GM06990 (cell line): ENCODE measurements at regions not wholly inside any gene's neighbourhood (a gene's known extent, or its start where the extent isn't known, plus 50 kb on each side); places are given as distances from the start of the nearest gene placed in this dataset.
"Not testable (repeated sequence)": the region's sequence is repeated elsewhere in the genome, so short reads cannot be mapped to it uniquely, and the experiment has no call there.

Experiments used
- DNase-seq: peaks from one replicate; pipeline ENCODE4 v3.0.0-alpha.2; 2011; ENCODE audit not compliant: insufficient read length; ENCODE audit errors: extremely low read depth
- H3K27me3 ChIP-seq: replicated peaks from 2 replicates; pipeline ENCODE4 v1.6.0; 2011; ENCODE audit warnings: low read length; ENCODE audit not compliant: control insufficient read depth, insufficient read depth
- H3K36me3 ChIP-seq: 2 replicates; pipeline ENCODE4 v1.5.1; 2011; ENCODE audit warnings: low read length; ENCODE audit not compliant: control insufficient read depth, insufficient read depth
- H3K4me3 ChIP-seq: replicated peaks from 2 replicates; pipeline ENCODE4 v1.5.1; 2011; ENCODE audit warnings: low read depth, mild to moderate bottlenecking, control low read depth, low read length
- CTCF ChIP-seq: IDR thresholded peaks from 2 replicates; pipeline ENCODE4 v1.5.1; 2011; ENCODE audit warnings: low read length, control low read depth, mild to moderate bottlenecking, inconsistent platforms; ENCODE audit not compliant: insufficient read depth, poor library complexity, severe bottlenecking

DNA sequence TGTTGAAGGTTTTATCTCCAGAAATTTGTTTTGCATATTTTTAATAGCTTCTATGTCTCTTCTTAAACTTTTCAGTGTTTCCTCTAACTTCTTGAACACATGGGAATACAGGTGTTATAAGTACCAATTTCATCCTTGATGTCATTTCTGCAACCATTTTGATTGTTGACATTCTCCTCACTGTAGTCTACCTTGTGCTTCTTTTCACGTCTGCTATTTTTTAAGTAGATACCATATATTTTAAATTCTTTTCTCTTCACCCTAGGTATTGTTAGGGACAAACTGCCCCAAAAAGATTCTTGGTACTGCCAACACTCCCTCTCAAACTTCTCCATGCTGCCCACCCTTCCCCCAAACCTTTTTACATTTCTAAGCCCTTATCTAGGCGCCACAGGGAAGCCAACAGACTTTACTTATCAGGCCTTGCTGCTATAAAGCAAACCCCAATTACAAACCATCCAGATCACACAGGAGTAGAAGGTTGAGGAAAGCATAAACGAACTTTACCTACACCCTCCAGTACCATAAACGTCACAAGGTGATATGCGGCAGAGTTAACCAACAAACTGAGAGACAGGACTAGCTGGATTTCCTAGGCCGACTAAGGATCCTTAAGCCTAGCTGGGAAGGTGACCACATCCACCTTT, 1165.3 kb downstream of the TAF11L14 start:
- no peak for TF ChIP-seq CTCF
- no peak for DNase-seq
- H3K27me3 ChIP-seq, result no peaks in the 10 kb centered on the region
- no peak overlapping the region for H3K4me3 ChIP-seq
- H3K36me3 ChIP-seq, result no peaks in the 10 kb centered on the region

DNA sequence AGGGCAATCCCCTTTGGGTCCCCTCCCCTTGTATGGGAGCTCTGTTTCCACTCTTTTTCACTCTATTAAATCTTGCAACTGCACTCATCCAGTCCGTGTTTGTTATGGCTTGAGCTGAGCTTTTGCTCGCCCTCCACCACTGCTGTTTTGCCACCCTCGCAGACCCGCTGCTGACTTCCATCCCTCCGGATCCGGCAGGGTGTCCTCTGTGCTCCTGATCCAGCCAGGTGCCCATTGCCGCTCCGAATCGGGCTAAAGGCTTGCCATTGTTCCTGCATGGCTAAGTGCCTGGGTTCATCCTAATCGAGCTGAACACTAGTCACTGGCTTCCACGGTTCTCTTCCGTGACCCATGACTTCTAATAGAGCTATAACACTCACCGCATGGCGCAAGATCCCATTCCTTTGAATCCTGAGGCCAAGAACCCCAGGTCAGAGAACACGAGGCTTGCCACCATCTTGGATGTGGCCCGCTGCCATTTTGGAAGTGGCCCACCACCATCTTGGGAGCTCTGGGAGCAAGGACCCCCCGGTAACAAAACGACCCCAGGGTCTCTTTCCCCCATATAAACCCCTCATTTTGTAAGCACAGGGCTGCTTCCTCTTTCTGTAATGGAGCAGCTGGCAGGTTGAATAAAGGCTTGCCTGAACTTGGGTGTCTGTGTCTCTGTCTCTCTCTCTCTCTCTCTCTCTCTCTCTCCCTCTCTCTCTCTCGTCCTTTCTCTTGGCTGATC, 1166.2 kb downstream of the TAF11L14 start:
- no peak for DNase-seq
- no peak for TF ChIP-seq CTCF
- Histone ChIP-seq H3K4me3 (no peak overlapping the region), H3K36me3 (no peaks in the 10 kb centered on the region), H3K27me3 (no peaks in the 10 kb centered on the region)

DNA sequence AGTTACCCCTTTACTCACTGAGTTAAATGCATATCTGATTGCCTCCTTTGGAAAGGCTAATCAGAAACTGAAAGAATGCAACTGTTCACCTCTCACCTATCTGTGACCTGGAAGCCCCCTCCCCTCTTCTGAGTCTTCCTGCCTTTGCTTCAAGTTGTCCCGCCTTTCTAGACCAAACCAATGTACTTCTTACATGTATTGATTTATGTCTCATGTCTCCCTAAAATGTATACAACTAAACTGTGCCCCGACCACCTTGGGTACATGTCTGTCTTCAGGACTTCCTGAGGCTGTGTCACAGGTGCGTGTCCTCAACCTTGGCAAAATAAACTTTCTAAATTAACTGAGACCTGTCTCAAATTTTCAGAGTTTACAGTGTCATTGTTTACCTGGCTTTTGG, 1167.2 kb downstream of the TAF11L14 start:
- DNase-seq, H3K36me3 ChIP-seq, H3K4me3 ChIP-seq, H3K27me3 ChIP-seq: not testable (repeated sequence)

DNA sequence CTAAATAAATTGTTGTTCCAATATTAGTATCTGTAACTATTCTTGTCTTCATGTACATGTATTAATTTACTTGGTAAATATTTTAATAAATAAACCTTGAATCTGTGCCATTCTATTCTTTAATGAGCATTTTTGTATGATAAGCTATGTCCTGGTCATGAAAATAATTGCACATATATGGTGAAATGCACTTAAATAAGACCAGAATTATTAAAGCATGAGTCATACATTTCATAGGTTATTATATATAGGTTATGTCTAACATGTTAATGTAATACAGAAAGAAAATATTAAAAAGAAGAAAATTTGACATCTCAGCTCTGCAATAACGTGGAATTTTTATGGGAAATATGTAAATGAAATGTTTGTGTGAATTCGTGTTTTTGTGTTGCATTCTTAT, 1168.1 kb downstream of the TAF11L14 start:
- no peak for TF ChIP-seq CTCF
- DNase-seq, result no peak
- Histone ChIP-seq H3K27me3 (no peaks in the 10 kb centered on the region), H3K4me3 (no peak overlapping the region), H3K36me3 (no peaks in the 10 kb centered on the region)

GRCh38 chr5:18805376-18805775, 1171.1 kb downstream of the TAF11L14 start:
- no peak for TF ChIP-seq CTCF
- DNase-seq, result no peak
- Histone ChIP-seq H3K27me3 (no peaks in the 10 kb centered on the region), H3K36me3 (no peaks in the 10 kb centered on the region), H3K4me3 (no peak overlapping the region)

DNA sequence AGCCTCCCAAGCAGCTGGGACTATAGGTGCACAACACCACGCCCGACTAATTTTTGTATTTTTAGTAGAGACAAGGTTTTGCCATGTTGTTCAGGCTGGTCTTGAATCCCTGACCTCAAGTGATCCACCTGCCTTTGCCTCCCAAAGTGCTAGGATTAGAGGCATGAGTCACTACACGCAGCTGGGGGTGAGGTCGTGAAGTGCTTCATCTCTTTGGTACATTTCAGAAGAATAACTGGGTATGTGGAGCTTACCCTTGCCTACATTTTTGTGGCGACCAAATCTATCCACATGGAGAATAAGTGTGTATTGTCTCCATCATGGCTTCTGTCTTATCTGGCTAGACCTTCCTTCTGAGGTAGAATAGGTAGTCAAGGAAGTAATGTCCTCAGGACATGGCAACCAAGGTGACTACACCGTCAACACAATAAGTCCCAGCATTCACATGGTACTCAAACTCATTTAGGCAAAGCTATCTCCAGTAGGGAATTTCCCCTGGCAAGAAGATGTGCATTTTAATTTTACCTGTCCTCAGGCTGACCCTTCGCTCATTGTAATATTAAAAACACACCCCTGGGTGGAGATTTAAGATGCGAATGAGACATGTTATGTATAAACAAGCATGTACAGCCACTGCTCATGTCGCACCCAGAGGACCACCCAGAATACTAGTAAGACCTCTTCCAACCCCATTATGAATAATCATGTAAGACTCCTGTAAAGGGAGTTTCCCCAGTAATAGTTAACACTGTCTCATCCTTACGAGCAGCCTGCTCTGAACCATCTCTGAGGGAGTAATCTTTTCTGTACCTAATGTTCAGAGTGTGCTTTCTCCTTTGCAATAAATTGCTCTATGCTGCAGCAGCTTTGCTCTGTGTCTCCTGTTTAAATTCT, 1173.2 kb downstream of the TAF11L14 start:
- Histone ChIP-seq H3K27me3 (no peaks in the 10 kb centered on the region), H3K36me3 (no peaks in the 10 kb centered on the region), H3K4me3 (no peak overlapping the region)
- TF ChIP-seq CTCF, result no peak
- DNase-seq, result no peak
